ENCODE measurements at regions not wholly inside any gene's neighbourhood (a gene's known extent, or its start where the extent isn't known, plus 50 kb on each side); places are given as distances from the start of the nearest gene placed in this dataset.

DNA sequence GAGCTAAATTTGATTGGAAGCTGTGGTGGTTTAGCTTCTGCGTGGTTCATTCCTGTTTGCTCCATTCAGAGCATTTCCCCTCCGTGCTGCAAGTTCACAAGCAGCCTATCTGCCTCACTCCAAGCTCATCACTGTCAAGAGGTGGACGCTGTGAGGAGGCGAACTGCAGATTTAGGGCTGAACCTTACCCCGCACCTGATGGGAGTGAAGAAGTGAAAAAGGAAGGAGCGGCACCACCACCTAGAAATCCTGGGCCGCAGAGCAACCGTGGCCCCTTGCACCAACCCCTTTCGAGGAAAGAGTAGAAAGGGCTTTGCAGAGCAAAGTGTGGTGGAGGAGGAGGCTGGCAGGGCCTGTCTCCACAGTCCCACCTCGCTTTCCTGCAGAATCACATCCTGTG lies 117.4 kb downstream of the IER5 start:
- H3K4me1 ChIP-seq, result no peaks in the 10 kb centered on the region
- H3K36me3 ChIP-seq, result no peaks in the 10 kb centered on the region
- TF ChIP-seq POLR2A (IDR thresholded peaks at IDR 0.05), result no peak
- TF ChIP-seq POLR2AphosphoS5 (IDR thresholded peaks at IDR 0.05), result no peak
- TF ChIP-seq, protein P1, sequence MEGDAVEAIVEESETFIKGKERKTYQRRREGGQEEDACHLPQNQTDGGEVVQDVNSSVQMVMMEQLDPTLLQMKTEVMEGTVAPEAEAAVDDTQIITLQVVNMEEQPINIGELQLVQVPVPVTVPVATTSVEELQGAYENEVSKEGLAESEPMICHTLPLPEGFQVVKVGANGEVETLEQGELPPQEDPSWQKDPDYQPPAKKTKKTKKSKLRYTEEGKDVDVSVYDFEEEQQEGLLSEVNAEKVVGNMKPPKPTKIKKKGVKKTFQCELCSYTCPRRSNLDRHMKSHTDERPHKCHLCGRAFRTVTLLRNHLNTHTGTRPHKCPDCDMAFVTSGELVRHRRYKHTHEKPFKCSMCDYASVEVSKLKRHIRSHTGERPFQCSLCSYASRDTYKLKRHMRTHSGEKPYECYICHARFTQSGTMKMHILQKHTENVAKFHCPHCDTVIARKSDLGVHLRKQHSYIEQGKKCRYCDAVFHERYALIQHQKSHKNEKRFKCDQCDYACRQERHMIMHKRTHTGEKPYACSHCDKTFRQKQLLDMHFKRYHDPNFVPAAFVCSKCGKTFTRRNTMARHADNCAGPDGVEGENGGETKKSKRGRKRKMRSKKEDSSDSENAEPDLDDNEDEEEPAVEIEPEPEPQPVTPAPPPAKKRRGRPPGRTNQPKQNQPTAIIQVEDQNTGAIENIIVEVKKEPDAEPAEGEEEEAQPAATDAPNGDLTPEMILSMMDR (IDR thresholded peaks at IDR 0.05), result no peak
- no peak for TF ChIP-seq EP300 (IDR thresholded peaks at IDR 0.05)
- peaks cover 4% of the 10 kb centered on the region for H3K27me3 ChIP-seq
- peak in 1 of 2 donors; percentile 44 for DNase-seq (ENCODE audit: low spot score in 2 of 2)
- H3K9me3 ChIP-seq, result no peaks in the 10 kb centered on the region
- H3K27ac ChIP-seq, result no peak overlapping the region
- WGBS, result 67% methylated on average over 10 of the region's 10 CpGs
- H3K4me3 ChIP-seq, result no peak overlapping the region

GRCh38 chr1:181206513-181206912 lies 118.0 kb downstream of the IER5 start:
- no peak overlapping the region for H3K4me3 ChIP-seq
- H3K27me3 ChIP-seq, result peaks cover 4% of the 10 kb centered on the region
- H3K36me3 ChIP-seq, result no peaks in the 10 kb centered on the region
- no peak for TF ChIP-seq POLR2AphosphoS5 (IDR thresholded peaks at IDR 0.05)
- no peak for TF ChIP-seq EP300 (IDR thresholded peaks at IDR 0.05)
- TF ChIP-seq, protein P1 (IDR thresholded peaks at IDR 0.05), result no peak
- no peak for TF ChIP-seq POLR2A (IDR thresholded peaks at IDR 0.05)
- DNase-seq (ENCODE audit: low spot score in 2 of 2), result peak in 1 of 2 donors; percentile 48
- H3K27ac ChIP-seq, result no peak overlapping the region
- WGBS, result 77% methylated on average over 2 of the region's 8 CpGs
- H3K4me1 ChIP-seq, result no peaks in the 10 kb centered on the region
- H3K9me3 ChIP-seq, result no peaks in the 10 kb centered on the region

DNA sequence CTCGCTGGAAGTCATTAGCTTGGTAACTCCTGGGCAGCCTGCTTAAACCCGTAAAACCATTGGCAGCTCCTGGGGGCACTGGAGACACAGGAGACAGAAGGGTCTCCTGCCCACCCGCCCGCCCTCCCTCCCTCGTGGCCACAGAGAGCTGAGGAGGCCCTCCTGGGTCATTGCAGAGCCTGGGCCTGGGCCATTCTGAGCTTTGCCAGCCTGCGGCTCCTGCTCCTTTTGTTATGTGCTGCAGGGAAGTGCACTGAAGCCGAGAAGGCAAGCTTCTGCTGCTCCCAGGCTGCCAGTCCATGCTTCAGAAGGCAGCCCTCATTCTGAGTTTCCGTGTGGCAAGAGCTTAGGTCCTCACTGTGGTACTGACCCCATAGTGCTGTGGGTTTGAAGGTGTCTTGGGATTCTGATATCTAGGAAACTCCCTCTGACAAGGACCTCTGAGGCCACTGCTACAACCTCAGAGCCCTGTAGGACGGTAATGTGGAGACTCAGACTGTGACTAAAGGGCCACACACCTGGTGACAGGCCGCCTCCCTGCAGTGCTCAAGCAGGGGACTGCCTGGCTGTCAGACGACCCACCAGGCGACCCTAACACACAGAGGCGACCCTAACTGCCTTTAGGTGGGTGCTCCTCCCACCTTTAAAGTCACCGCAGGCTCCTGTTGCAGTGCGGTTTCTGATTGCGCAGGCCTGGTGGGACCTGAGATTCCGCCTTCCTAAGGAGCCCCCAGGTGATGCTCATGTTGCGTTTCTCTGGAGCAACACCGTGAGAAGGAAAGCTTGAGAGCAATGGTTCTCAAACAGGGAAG lies 118.7 kb downstream of the IER5 start:
- Histone ChIP-seq H3K9me3 (no peaks in the 10 kb centered on the region), H3K36me3 (no peaks in the 10 kb centered on the region), H3K27ac (no peak overlapping the region), H3K27me3 (peaks cover 4% of the 10 kb centered on the region), H3K4me3 (no peak overlapping the region), H3K4me1 (no peaks in the 10 kb centered on the region)
- peak in 1 of 2 donors; percentile 65 for DNase-seq (ENCODE audit: low spot score in 2 of 2)
- WGBS, result 77% methylated on average over 13 of the region's 19 CpGs
- TF ChIP-seq EP300 (IDR thresholded peaks at IDR 0.05) (no peak), POLR2A (IDR thresholded peaks at IDR 0.05) (no peak), POLR2AphosphoS5 (IDR thresholded peaks at IDR 0.05) (no peak)
- TF ChIP-seq, protein P1 (IDR thresholded peaks at IDR 0.05), result no peak

- H3K4me3 ChIP-seq, result no peak overlapping the region
- WGBS, result 67% methylated on average over 4 of the region's 6 CpGs
- DNase-seq (ENCODE audit: low spot score in 2 of 2), result peak in 1 of 2 donors; percentile 41
- TF ChIP-seq POLR2AphosphoS5 (IDR thresholded peaks at IDR 0.05), result no peak
- TF ChIP-seq, protein P1 (IDR thresholded peaks at IDR 0.05), result no peak
- no peak for TF ChIP-seq POLR2A (IDR thresholded peaks at IDR 0.05)
- TF ChIP-seq EP300 (IDR thresholded peaks at IDR 0.05), result no peak
- no peaks in the 10 kb centered on the region for H3K9me3 ChIP-seq
- peaks cover 4% of the 10 kb centered on the region for H3K27me3 ChIP-seq
- H3K36me3 ChIP-seq, result no peaks in the 10 kb centered on the region
- H3K4me1 ChIP-seq, result peaks cover 5% of the 10 kb centered on the region
- no peak overlapping the region for H3K27ac ChIP-seq
Observed at GRCh38 chr1:181208083-181208482, 119.6 kb downstream of the IER5 start.

DNA sequence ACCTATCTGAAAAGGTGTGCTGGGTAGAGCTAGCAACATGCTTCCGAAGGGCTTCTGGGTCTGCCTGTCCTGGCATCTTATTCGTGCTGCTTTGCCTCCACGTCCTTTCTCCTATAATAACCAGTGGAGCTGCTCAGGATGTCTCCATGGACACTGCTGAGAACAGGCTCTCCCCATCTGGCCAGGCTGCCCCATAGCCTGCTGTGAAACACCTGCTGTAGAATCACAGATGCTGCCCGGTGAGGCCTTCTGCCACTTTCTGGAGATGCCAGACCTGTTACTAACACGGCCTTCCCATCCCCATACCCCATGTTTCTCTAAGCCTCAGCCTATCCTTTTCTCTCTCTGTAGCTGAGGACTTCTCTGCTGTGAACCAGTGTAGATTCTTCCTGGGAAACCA lies 120.5 kb downstream of the IER5 start:
- Histone ChIP-seq H3K4me1 (peaks cover 5% of the 10 kb centered on the region), H3K9me3 (no peaks in the 10 kb centered on the region), H3K27ac (no peak overlapping the region), H3K4me3 (no peak overlapping the region), H3K36me3 (no peaks in the 10 kb centered on the region), H3K27me3 (peaks cover 4% of the 10 kb centered on the region)
- TF ChIP-seq POLR2A (IDR thresholded peaks at IDR 0.05) (no peak), EP300 (IDR thresholded peaks at IDR 0.05) (no peak), POLR2AphosphoS5 (IDR thresholded peaks at IDR 0.05) (no peak)
- TF ChIP-seq, protein P1 (IDR thresholded peaks at IDR 0.05), result no peak
- WGBS, result 91% methylated on average over 5 of the region's 5 CpGs
- DNase-seq (ENCODE audit: low spot score in 2 of 2), result peak in 1 of 2 donors; percentile 76

All from suprapubic skin (tissue), 4 donors.